NOMO-1 treated with dmso at 0.1 percent for 144 hours (cell line): ENCODE measurements at regions not wholly inside any gene's neighbourhood (a gene's known extent, or its start where the extent isn't known, plus 50 kb on each side); places are given as distances from the start of the nearest gene placed in this dataset.
A peak's percentile ranks its signal among the peaks of the same experiment; 100 is the strongest.
"Not testable (repeated sequence)": the region's sequence is repeated elsewhere in the genome, so short reads cannot be mapped to it uniquely, and the experiment has no call there.

Experiments used
- DNase-seq: peaks from one replicate; lab custom pipeline; 2025; ENCODE audit not compliant: unreplicated experiment; lab: John Stamatoyannopoulos, UW

- no peak for DNase-seq
These were observed 187.3 kb upstream of the CFAP20DC start for GRCh38 chr3:59237121-59237520.

GRCh38 chr3:59235634-59236012 is 185.8 kb upstream of the CFAP20DC start:
- DNase-seq, result no peak

GRCh38 chr3:59234884-59235633 is 185.2 kb upstream of the CFAP20DC start:
- peak; percentile 11 for DNase-seq

GRCh38 chr3:59230379-59230778 is 180.6 kb upstream of the CFAP20DC start:
- DNase-seq, result not testable (repeated sequence)

GRCh38 chr3:59213860-59214259 is 164.0 kb upstream of the CFAP20DC start:
- no peak for DNase-seq

GRCh38 chr3:59212128-59212779 is 162.4 kb upstream of the CFAP20DC start:
- peak; percentile 72 for DNase-seq

GRCh38 chr3:59210260-59210659 is 160.4 kb upstream of the CFAP20DC start:
- no peak for DNase-seq

GRCh38 chr3:59192473-59192872 is 142.6 kb upstream of the CFAP20DC start:
- no peak for DNase-seq

- DNase-seq, result no peak
These were observed 141.8 kb upstream of the CFAP20DC start for GRCh38 chr3:59191651-59192050.

GRCh38 chr3:59189939-59190338 is 140.1 kb upstream of the CFAP20DC start:
- DNase-seq, result no peak

- DNase-seq, result no peak
These were observed 139.7 kb upstream of the CFAP20DC start for GRCh38 chr3:59189526-59189925.

GRCh38 chr3:59186725-59187124 is 136.9 kb upstream of the CFAP20DC start:
- DNase-seq, result no peak

GRCh38 chr3:59185591-59186369 is 136.0 kb upstream of the CFAP20DC start:
- DNase-seq, result no peak

- DNase-seq, result no peak
These were observed 130.2 kb upstream of the CFAP20DC start for GRCh38 chr3:59180006-59180405.

GRCh38 chr3:59178698-59179097 is 128.9 kb upstream of the CFAP20DC start:
- DNase-seq, result no peak

GRCh38 chr3:59171491-59171890 is 121.7 kb upstream of the CFAP20DC start:
- no peak for DNase-seq

- DNase-seq, result peak; percentile 75
These were observed 120.3 kb upstream of the CFAP20DC start for GRCh38 chr3:59170166-59170565.

GRCh38 chr3:59167756-59168155 is 117.9 kb upstream of the CFAP20DC start:
- DNase-seq, result no peak

GRCh38 chr3:59163953-59164352 is 114.1 kb upstream of the CFAP20DC start:
- DNase-seq, result no peak

GRCh38 chr3:59161048-59161447 is 111.2 kb upstream of the CFAP20DC start:
- DNase-seq, result no peak

- DNase-seq, result no peak
These were observed 110.4 kb upstream of the CFAP20DC start for GRCh38 chr3:59160133-59160746.
